ENCODE measurements at regions not wholly inside any gene's neighbourhood (a gene's known extent, or its start where the extent isn't known, plus 50 kb on each side); places are given as distances from the start of the nearest gene placed in this dataset.
A peak's percentile ranks its signal among the peaks of the same experiment; 100 is the strongest.

DNA sequence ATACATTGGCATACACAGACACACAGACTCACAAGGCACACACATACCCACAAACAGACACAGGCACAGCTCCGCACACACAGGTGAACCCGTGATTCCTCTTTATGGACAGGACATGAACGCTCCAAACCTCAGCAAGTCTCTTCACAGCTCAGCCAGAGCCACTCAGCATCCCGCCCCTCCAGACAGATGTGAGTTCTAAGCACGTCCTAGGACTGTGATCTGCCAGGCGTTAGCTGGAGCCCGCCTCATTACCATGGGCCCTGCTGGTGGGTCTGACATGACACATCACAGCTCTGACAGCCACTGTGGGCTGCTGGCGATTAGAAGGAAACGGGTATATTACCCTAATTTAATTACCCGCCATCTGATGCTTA lies 176.7 kb upstream of the PPP2R2D start:
- WGBS (ENCODE audit: insufficient coverage): 74% methylated on average over 9 of the region's 10 CpGs
- H3K9me3 ChIP-seq (ENCODE audit: control extremely low read depth in 1 of 5, control insufficient read depth in 4 of 5, insufficient read depth in 2 of 5, low read depth in 1 of 5, low read length in 4 of 5): peaks cover 0 to 1% (median 0%) of the 10 kb centered on the region in 5 experiments
- CTCF ChIA-PET: no interaction called here

DNA sequence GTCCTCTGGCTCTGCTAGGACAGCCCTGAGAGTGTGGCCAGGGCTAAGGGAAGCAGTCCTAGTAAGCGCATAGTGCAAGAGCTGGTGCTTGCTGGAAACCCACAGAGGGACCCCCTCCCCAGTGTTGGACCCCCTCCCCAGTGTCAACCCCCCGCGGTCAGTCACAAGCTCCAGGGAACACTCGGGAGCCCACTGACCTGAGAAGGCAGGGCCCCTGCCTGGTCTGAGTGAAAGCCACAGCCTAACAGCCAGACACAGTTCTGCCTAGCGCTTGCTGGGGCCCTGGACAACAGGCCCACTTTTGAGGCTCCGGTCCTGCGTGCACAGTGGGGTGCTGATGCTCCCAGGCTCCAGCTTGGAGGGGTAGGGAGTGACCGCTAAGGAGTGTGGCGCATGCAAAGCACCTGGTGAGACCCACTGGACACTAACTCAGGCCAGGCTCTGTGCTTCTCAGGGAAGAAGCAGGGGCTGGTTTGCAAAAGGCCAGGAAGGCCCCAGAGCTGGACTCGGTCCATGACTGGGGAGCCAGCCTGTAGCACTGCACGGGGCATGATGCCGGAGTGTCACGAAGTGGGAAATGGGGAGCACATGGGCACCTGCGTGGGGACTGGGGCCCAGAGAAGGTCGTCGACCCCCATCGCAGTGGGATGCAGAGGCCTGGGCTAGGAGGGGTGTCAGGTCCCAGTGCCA lies 175.8 kb upstream of the PPP2R2D start:
- Histone ChIP-seq H3K36me3 (ENCODE audit: control insufficient read depth in 4 of 4, insufficient read depth in 4 of 4, low read length in 3 of 4) (no peaks in the 10 kb centered on the region), H3K4me3 (ENCODE audit: control insufficient read depth in 1 of 7, extremely low read depth in 1 of 7, insufficient read depth in 4 of 7, low read depth in 2 of 7, low read length in 6 of 7) (no peak overlapping the region), H3K4me1 (ENCODE audit: control extremely low read depth in 1 of 4, control insufficient read depth in 4 of 4, insufficient read depth in 4 of 4, low read length in 3 of 4) (peaks cover 0 to 11% (median 2%) of the 10 kb centered on the region in 4 experiments), H3K9me3 (ENCODE audit: control extremely low read depth in 1 of 5, control insufficient read depth in 4 of 5, insufficient read depth in 2 of 5, low read depth in 1 of 5, low read length in 4 of 5) (no peaks in the 10 kb centered on the region), H3K27ac (ENCODE audit: insufficient read depth in 1 of 2, low read depth in 1 of 2, low read length in 2 of 2, poor library complexity in 1 of 2, severe bottlenecking in 2 of 2) (no peak overlapping the region), H3K27me3 (replicated peaks in 2 of 5; ENCODE audit: control insufficient read depth in 4 of 5, insufficient read depth in 5 of 5, low read length in 4 of 5) (peaks cover 0 to 31% (median 0%) of the 10 kb centered on the region in 5 experiments)
- DNase-seq: no peak
- ChIA-PET POLR2A (no interaction called here), CTCF (no interaction called here)
- WGBS (ENCODE audit: insufficient coverage): 92% methylated on average over 17 of the region's 17 CpGs

More for the DNA sequence above, 176.7 kb upstream of the PPP2R2D start:
- POLR2A ChIA-PET: no interaction called here
- Histone ChIP-seq H3K27ac (ENCODE audit: insufficient read depth in 1 of 2, low read depth in 1 of 2, low read length in 2 of 2, poor library complexity in 1 of 2, severe bottlenecking in 2 of 2) (no peak overlapping the region), H3K4me1 (ENCODE audit: control extremely low read depth in 1 of 4, control insufficient read depth in 4 of 4, insufficient read depth in 4 of 4, low read length in 3 of 4) (peaks cover 0 to 11% (median 2%) of the 10 kb centered on the region in 4 experiments), H3K27me3 (replicated peaks in 2 of 5; ENCODE audit: control insufficient read depth in 4 of 5, insufficient read depth in 5 of 5, low read length in 4 of 5) (peaks cover 0 to 31% (median 0%) of the 10 kb centered on the region in 5 experiments), H3K4me3 (ENCODE audit: control insufficient read depth in 1 of 7, extremely low read depth in 1 of 7, insufficient read depth in 4 of 7, low read depth in 2 of 7, low read length in 6 of 7) (no peak overlapping the region), H3K36me3 (ENCODE audit: control insufficient read depth in 4 of 4, insufficient read depth in 4 of 4, low read length in 3 of 4) (no peaks in the 10 kb centered on the region)
- DNase-seq: no peak

DNA sequence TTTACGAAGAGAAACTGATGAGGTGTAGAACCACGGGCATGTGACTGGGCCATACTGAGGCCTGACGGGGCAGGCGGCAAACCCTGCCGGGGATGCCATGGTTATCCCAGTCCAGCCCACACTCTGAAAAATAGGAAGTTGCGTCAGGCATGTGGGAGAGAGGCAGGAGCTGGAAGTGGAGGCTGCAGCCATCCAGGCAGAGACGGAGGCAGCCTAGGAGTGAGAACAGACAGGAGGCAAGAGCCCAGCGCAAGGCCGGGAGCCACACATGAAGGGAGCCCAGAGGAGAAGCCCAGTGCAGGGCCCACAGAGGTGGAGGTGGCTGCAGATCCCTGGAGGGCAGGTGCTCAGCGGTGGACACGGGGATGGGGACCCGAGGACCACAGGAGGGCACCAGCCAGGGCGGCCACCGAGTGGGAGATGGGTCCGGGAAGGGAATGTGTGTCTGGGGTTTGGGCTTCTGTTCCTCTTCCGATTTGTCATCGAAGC lies 175.2 kb upstream of the PPP2R2D start:
- DNase-seq: no peak
- peaks cover 0 to 31% (median 0%) of the 10 kb centered on the region in 5 experiments for H3K27me3 ChIP-seq (replicated peaks in 2 of 5; ENCODE audit: control insufficient read depth in 4 of 5, insufficient read depth in 5 of 5, low read length in 4 of 5)
- no peak overlapping the region for H3K27ac ChIP-seq (ENCODE audit: insufficient read depth in 1 of 2, low read depth in 1 of 2, low read length in 2 of 2, poor library complexity in 1 of 2, severe bottlenecking in 2 of 2)
- no peaks in the 10 kb centered on the region for H3K36me3 ChIP-seq (ENCODE audit: control insufficient read depth in 4 of 4, insufficient read depth in 4 of 4, low read length in 3 of 4)
- CTCF ChIA-PET: no interaction called here
- WGBS (ENCODE audit: insufficient coverage): 94% methylated on average over 17 of the region's 17 CpGs
- POLR2A ChIA-PET: no interaction called here
- no peaks in the 10 kb centered on the region for H3K9me3 ChIP-seq (ENCODE audit: control extremely low read depth in 1 of 5, control insufficient read depth in 4 of 5, insufficient read depth in 2 of 5, low read depth in 1 of 5, low read length in 4 of 5)
- no peak overlapping the region for H3K4me3 ChIP-seq (ENCODE audit: control insufficient read depth in 1 of 7, extremely low read depth in 1 of 7, insufficient read depth in 4 of 7, low read depth in 2 of 7, low read length in 6 of 7)
- H3K4me1 ChIP-seq (ENCODE audit: control extremely low read depth in 1 of 4, control insufficient read depth in 4 of 4, insufficient read depth in 4 of 4, low read length in 3 of 4): peaks cover 0 to 11% (median 2%) of the 10 kb centered on the region in 4 experiments

DNA sequence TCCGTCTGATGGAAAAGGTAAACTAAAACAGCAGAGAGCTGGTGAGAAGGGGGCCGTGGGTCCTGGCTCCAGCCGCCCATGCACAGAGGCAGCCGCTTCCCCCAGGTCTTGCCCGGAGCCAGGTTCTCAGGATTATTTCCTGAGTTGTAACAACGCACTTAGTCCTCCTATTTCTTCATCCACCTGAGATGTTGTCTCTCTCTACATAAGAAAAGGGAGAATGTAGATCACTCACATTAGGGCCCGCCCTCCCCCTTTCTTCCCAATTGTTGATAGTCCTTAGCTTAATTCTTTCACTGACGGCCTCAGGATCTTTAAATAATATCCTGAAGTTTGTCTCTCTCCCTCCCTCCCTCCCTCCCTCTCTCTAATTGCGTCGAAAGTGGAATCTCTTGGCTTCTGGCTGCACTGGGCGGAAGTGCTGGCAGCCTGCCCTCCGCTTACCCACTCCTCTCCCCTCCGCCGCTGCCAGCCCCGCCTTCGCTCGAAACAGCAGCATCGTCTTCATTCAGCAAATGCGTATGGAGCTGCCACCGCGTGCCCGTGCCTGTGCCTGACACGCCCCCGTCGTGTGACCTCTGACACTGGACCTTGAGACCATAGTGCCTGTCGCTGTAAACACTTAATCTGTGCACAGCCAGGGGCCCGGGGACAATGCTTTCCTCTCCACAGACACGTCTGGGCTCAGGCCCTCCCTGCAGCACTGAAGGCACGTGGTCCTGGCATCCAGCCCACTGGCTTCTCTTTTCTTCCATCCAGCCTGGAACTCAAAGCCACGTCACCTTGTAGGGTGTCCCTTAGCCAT lies 174.5 kb upstream of the PPP2R2D start:
- peak overlapping the region in 1 of 7 experiments; percentile 42 for H3K4me3 ChIP-seq (ENCODE audit: control insufficient read depth in 1 of 7, extremely low read depth in 1 of 7, insufficient read depth in 4 of 7, low read depth in 2 of 7, low read length in 6 of 7)
- DNase-seq: peak; percentile 51 to 78 (median 76)
- WGBS (ENCODE audit: insufficient coverage): 32% methylated on average over 24 of the region's 30 CpGs
- POLR2A ChIA-PET: no interaction called here
- H3K27me3 ChIP-seq (replicated peaks in 2 of 5; ENCODE audit: control insufficient read depth in 4 of 5, insufficient read depth in 5 of 5, low read length in 4 of 5): peaks cover 0 to 31% (median 0%) of the 10 kb centered on the region in 5 experiments
- H3K9me3 ChIP-seq (ENCODE audit: control extremely low read depth in 1 of 5, control insufficient read depth in 4 of 5, insufficient read depth in 2 of 5, low read depth in 1 of 5, low read length in 4 of 5): no peaks in the 10 kb centered on the region
- H3K36me3 ChIP-seq (ENCODE audit: control insufficient read depth in 4 of 4, insufficient read depth in 4 of 4, low read length in 3 of 4): no peaks in the 10 kb centered on the region
- no peak overlapping the region for H3K27ac ChIP-seq (ENCODE audit: insufficient read depth in 1 of 2, low read depth in 1 of 2, low read length in 2 of 2, poor library complexity in 1 of 2, severe bottlenecking in 2 of 2)
- peaks cover 0 to 13% (median 2%) of the 10 kb centered on the region in 4 experiments for H3K4me1 ChIP-seq (ENCODE audit: control extremely low read depth in 1 of 4, control insufficient read depth in 4 of 4, insufficient read depth in 4 of 4, low read length in 3 of 4)
- CTCF ChIA-PET: no interaction called here

DNA sequence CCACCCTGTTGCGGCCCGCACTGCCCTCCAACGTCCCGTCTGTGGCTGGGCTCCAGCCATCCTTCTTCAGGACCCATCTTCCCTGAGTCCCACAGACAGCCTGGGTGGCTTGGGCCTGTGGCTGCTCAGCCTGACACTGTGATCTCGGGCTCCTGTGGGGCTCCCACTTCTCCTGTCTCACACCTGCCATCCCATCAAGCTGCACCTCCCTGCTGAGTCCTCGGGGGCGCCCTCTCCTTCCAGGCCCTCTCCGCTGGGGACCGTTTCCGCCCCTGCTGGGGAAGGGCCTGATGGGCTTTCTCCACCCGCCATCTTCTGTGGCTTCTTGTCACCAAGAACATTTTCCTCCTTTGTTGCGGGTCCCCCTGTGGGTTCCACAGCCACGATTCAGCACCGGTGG lies 173.8 kb upstream of the PPP2R2D start:
- 89% methylated on average over 13 of the region's 14 CpGs for WGBS (ENCODE audit: insufficient coverage)
- no peaks in the 10 kb centered on the region for H3K9me3 ChIP-seq (ENCODE audit: control extremely low read depth in 1 of 5, control insufficient read depth in 4 of 5, insufficient read depth in 2 of 5, low read depth in 1 of 5, low read length in 4 of 5)
- CTCF ChIA-PET: no interaction called here
- POLR2A ChIA-PET: no interaction called here
- no peak for DNase-seq
- H3K27me3 ChIP-seq (replicated peaks in 2 of 5; ENCODE audit: control insufficient read depth in 4 of 5, insufficient read depth in 5 of 5, low read length in 4 of 5): peaks cover 0 to 31% (median 0%) of the 10 kb centered on the region in 5 experiments
- H3K27ac ChIP-seq (ENCODE audit: insufficient read depth in 1 of 2, low read depth in 1 of 2, low read length in 2 of 2, poor library complexity in 1 of 2, severe bottlenecking in 2 of 2): no peak overlapping the region
- H3K4me3 ChIP-seq (ENCODE audit: control insufficient read depth in 1 of 7, extremely low read depth in 1 of 7, insufficient read depth in 4 of 7, low read depth in 2 of 7, low read length in 6 of 7): no peak overlapping the region
- H3K36me3 ChIP-seq (ENCODE audit: control insufficient read depth in 4 of 4, insufficient read depth in 4 of 4, low read length in 3 of 4): no peaks in the 10 kb centered on the region
- H3K4me1 ChIP-seq (ENCODE audit: control extremely low read depth in 1 of 4, control insufficient read depth in 4 of 4, insufficient read depth in 4 of 4, low read length in 3 of 4): peaks cover 0 to 13% (median 2%) of the 10 kb centered on the region in 4 experiments

DNA sequence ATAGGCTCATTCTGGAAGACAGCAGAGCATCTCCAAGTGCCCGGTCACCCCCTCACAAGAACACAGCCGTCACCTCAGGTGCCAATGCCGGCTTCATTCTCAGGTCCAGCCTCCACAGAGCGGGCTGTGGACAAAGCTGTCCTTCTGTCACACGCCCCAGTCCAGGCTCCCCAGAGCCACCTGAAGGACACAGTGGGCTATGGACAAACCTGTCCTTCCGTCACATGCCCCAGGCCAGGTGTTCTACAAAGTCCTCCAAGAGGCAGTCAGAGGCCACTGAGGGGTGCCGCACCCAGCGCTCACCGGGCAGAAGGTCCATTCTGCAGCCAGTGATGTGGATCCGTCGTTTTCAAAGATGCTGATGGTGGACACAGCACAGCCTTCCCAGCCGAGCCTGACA lies 173.2 kb upstream of the PPP2R2D start:
- no peak for DNase-seq
- peaks cover 0 to 31% (median 0%) of the 10 kb centered on the region in 5 experiments for H3K27me3 ChIP-seq (replicated peaks in 2 of 5; ENCODE audit: control insufficient read depth in 4 of 5, insufficient read depth in 5 of 5, low read length in 4 of 5)
- POLR2A ChIA-PET: no interaction called here
- CTCF ChIA-PET: interaction anchor here (0.9 kb wide), 1 partner anchor 9 kb away, joined by 3 read pairs; no protein-coding TSS in a partner anchor
- peaks cover 0 to 13% (median 2%) of the 10 kb centered on the region in 4 experiments for H3K4me1 ChIP-seq (ENCODE audit: control extremely low read depth in 1 of 4, control insufficient read depth in 4 of 4, insufficient read depth in 4 of 4, low read length in 3 of 4)
- peaks cover 0 to 4% (median 1%) of the 10 kb centered on the region in 5 experiments for H3K9me3 ChIP-seq (ENCODE audit: control extremely low read depth in 1 of 5, control insufficient read depth in 4 of 5, insufficient read depth in 2 of 5, low read depth in 1 of 5, low read length in 4 of 5)
- H3K27ac ChIP-seq (ENCODE audit: insufficient read depth in 1 of 2, low read depth in 1 of 2, low read length in 2 of 2, poor library complexity in 1 of 2, severe bottlenecking in 2 of 2): no peak overlapping the region
- no peak overlapping the region for H3K4me3 ChIP-seq (ENCODE audit: control insufficient read depth in 1 of 7, extremely low read depth in 1 of 7, insufficient read depth in 4 of 7, low read depth in 2 of 7, low read length in 6 of 7)
- no peaks in the 10 kb centered on the region for H3K36me3 ChIP-seq (ENCODE audit: control insufficient read depth in 4 of 4, insufficient read depth in 4 of 4, low read length in 3 of 4)
- WGBS (ENCODE audit: insufficient coverage): 99% methylated on average over 12 of the region's 12 CpGs

All from common myeloid progenitor, CD34-positive (primary cell).